HCT116 (cell line): ENCODE measurements at regions not wholly inside any gene's neighbourhood (a gene's known extent, or its start where the extent isn't known, plus 50 kb on each side); places are given as distances from the start of the nearest gene placed in this dataset.

ENCODE experiments used
- ATAC-seq: fragments of 200-7000 bp; cut with Tn5 transposase; 2 replicates; pipeline ENCODE4 v1.9.1; 2020; ENCODE audit warnings: mild to moderate bottlenecking, moderate library complexity
- BruUV-seq: library from RNA; stranded (reverse); fragments of 400-500 nt; replicated peaks from 2 replicates; lab custom pipeline; 2021; lab: Mats Ljungman, UMichigan
- CTCF ChIA-PET: fragments of 300-600 bp; sonication (Branson Sonifier 250); formaldehyde crosslinking; loops from one replicate; lab custom pipeline; 2021; ENCODE audit warnings: antibody characterized with exemption; lab: Charles Lee
- POLR2A ChIA-PET: fragments of 300-600, 350-600 bp; sonication (Branson Sonifier 250); formaldehyde crosslinking; loops from one replicate; lab custom pipeline; 2021; ENCODE audit warnings: antibody characterized with exemption; lab: Charles Lee
- RAD21 ChIA-PET, 2 experiments: fragments of 300-600 bp; sonication (Branson Sonifier 250); formaldehyde crosslinking; loops; one replicate each; lab custom pipeline; 2023; ENCODE audit warnings: low total read pairs in 2 of 2; ENCODE audit not compliant: uncharacterized antibody in 2 of 2, unreplicated experiment in 2 of 2, low non-redundant PET in 1 of 2; lab: Charles Lee
- DNase-seq: peaks from one replicate; pipeline ENCODE4 v3.0.0-alpha.2; 2010; ENCODE audit warnings: low read depth, low spot score
- H2AFZ ChIP-seq: fragments of 200-600 bp; shearing (Covaris generic), sonication (generic); 2 replicates; pipeline ENCODE4 v1.6.1; 2017; ENCODE audit warnings: low read depth, mixed run types, mixed read lengths, antibody characterized with exemption, low read length; ENCODE audit not compliant: poor library complexity, severe bottlenecking
- H3K27ac ChIP-seq: 2 replicates; pipeline ENCODE4 v1.5.1; 2012; ENCODE audit warnings: low read depth, low read length
- H3K27me3 ChIP-seq: fragments of 200-600 bp; sonication (generic); 2 replicates; pipeline ENCODE4 v1.6.1; 2016; ENCODE audit warnings: mixed run types, low read length, mixed read lengths; ENCODE audit not compliant: insufficient read depth
- H3K36me3 ChIP-seq, 2 experiments: fragments of 200-500 bp in 1 of 2; fragments of 200-600 bp in 1 of 2; sonication (Bioruptor generic) in 1 of 2; sonication (generic) in 1 of 2; 2 replicates each; pipeline versions ENCODE4 v1.5.1 to v1.6.1; 2014 to 2016; ENCODE audit warnings: low read length in 2 of 2, inconsistent platforms in 1 of 2, mixed read lengths in 1 of 2, mixed run types in 1 of 2; ENCODE audit not compliant: insufficient read depth in 2 of 2, control insufficient read depth in 1 of 2
- H3K4me1 ChIP-seq, 2 experiments: fragments of 200-600 bp in 1 of 2; sonication (generic) in 1 of 2; 2 replicates each; pipeline versions ENCODE4 v1.5.1 to v1.6.1; 2012 to 2017; ENCODE audit warnings: low read length in 2 of 2, inconsistent platforms in 1 of 2, mild to moderate bottlenecking in 1 of 2, mixed read lengths in 1 of 2, mixed run types in 1 of 2, moderate library complexity in 1 of 2; ENCODE audit not compliant: insufficient read depth in 2 of 2, control insufficient read depth in 1 of 2
- H3K4me2 ChIP-seq: fragments of 200-600 bp; sonication (generic); 2 replicates; pipeline ENCODE4 v1.6.1; 2017; ENCODE audit warnings: mixed run types, low read length, mixed read lengths
- H3K4me3 ChIP-seq, 2 experiments: fragments of 200-600 bp in 1 of 2; sonication (generic) in 1 of 2; replicated peaks in 1 of 2; 2 replicates each; pipeline ENCODE4 v1.5.1; 2011 to 2016; ENCODE audit warnings: low read length in 2 of 2, control low read depth in 1 of 2, low read depth in 1 of 2, mild to moderate bottlenecking in 1 of 2, mixed read lengths in 1 of 2, mixed run types in 1 of 2
- H3K79me2 ChIP-seq: fragments of 200-600 bp; sonication (generic); 2 replicates; pipeline ENCODE4 v1.6.1; 2017; ENCODE audit warnings: mild to moderate bottlenecking, mixed run types, low read length, moderate library complexity, mixed read lengths; ENCODE audit not compliant: insufficient read depth
- H3K9ac ChIP-seq: fragments of 200-600 bp; sonication (generic); 2 replicates; pipeline ENCODE4 v1.6.1; 2016; ENCODE audit warnings: low read length, mixed read lengths
- H3K9me2 ChIP-seq: fragments of 200-600 bp; sonication (generic), shearing (Covaris generic); 2 replicates; pipeline ENCODE4 v1.6.1; 2017; ENCODE audit warnings: mixed run types, mild to moderate bottlenecking, moderate library complexity; ENCODE audit not compliant: insufficient read depth
- H3K9me3 ChIP-seq, 2 experiments: fragments of 200-500 bp in 1 of 2; fragments of 200-600 bp in 1 of 2; sonication (Bioruptor generic) in 1 of 2; sonication (generic) in 1 of 2; 2 replicates each; pipeline ENCODE4 v1.6.1; 2014 to 2017; ENCODE audit warnings: low read length in 2 of 2, mixed read lengths in 2 of 2, inconsistent platforms in 1 of 2, low read depth in 1 of 2, mild to moderate bottlenecking in 1 of 2, mixed run types in 1 of 2, moderate library complexity in 1 of 2; ENCODE audit not compliant: control insufficient read depth in 1 of 2, insufficient read depth in 1 of 2
- H4K20me1 ChIP-seq: fragments of 200-600 bp; sonication (generic), shearing (Covaris generic); 2 replicates; pipeline ENCODE4 v1.6.1; 2017; ENCODE audit warnings: mixed run types, mild to moderate bottlenecking, moderate library complexity; ENCODE audit not compliant: insufficient read depth
- ATF3 ChIP-seq: IDR thresholded peaks from 2 replicates; pipeline ENCODE4 v1.6.1; 2012
- CEBPB ChIP-seq: IDR thresholded peaks from 2 replicates; pipeline ENCODE4 v1.6.1; 2012; ENCODE audit warnings: low read depth
- CTCF ChIP-seq, 3 experiments: fragments of 200-600 bp in 1 of 3; sonication (generic) in 1 of 3; IDR thresholded peaks in 2 of 3; conservative IDR thresholded peaks in 1 of 3; 2 replicates each; pipeline ENCODE4 v1.5.1; 2012 to 2017; ENCODE audit warnings: low read depth in 2 of 3, low read length in 2 of 3, antibody characterized with exemption in 1 of 3, borderline replicate concordance in 1 of 3, control low read depth in 1 of 3, mild to moderate bottlenecking in 1 of 3, mixed read lengths in 1 of 3, mixed run types in 1 of 3, moderate library complexity in 1 of 3; ENCODE audit not compliant: insufficient read depth in 1 of 3
- EGR1 ChIP-seq: IDR thresholded peaks from 2 replicates; pipeline ENCODE4 v1.6.1; 2012; ENCODE audit warnings: low read depth
- ELF1 ChIP-seq: IDR thresholded peaks from 2 replicates; pipeline ENCODE4 v1.6.1; 2012; ENCODE audit warnings: low read depth, borderline replicate concordance
- EZH2phosphoT487 ChIP-seq: fragments of 200-600 bp; IDR thresholded peaks from 2 replicates; pipeline ENCODE4 v1.6.1; 2018; ENCODE audit warnings: antibody characterized with exemption, borderline replicate concordance
- FOSL1 ChIP-seq: IDR thresholded peaks from 2 replicates; pipeline ENCODE4 v1.6.1; 2012; ENCODE audit warnings: low read depth
- JUND ChIP-seq: IDR thresholded peaks from 2 replicates; pipeline ENCODE4 v1.6.1; 2012
- POLR2A ChIP-seq: IDR thresholded peaks from 2 replicates; pipeline ENCODE4 v1.7.0; 2011; ENCODE audit warnings: borderline replicate concordance; ENCODE audit not compliant: insufficient read depth, insufficient read length; ENCODE audit errors: extremely low read depth
- POLR2AphosphoS5 ChIP-seq: IDR thresholded peaks from 2 replicates; pipeline ENCODE4 v1.6.1; 2011; ENCODE audit warnings: mild to moderate bottlenecking, low read depth, low read length, moderate library complexity
- RAD21 ChIP-seq: IDR thresholded peaks from 2 replicates; pipeline ENCODE4 v1.6.1; 2012; ENCODE audit warnings: low read depth, mild to moderate bottlenecking
- SIN3A ChIP-seq: IDR thresholded peaks from 2 replicates; pipeline ENCODE4 v1.6.1; 2012; ENCODE audit warnings: low read depth
- SP1 ChIP-seq: IDR thresholded peaks from 2 replicates; pipeline ENCODE4 v1.6.1; 2012; ENCODE audit warnings: low read depth
- SRF ChIP-seq: IDR thresholded peaks from 2 replicates; pipeline ENCODE4 v1.6.1; 2012; ENCODE audit warnings: low read depth
- TCF7L2 ChIP-seq: IDR thresholded peaks from 2 replicates; pipeline ENCODE4 v1.7.0; 2011; ENCODE audit warnings: borderline replicate concordance, inconsistent platforms; ENCODE audit not compliant: insufficient read depth, insufficient read length; ENCODE audit errors: extremely low read depth
- ZBTB33 ChIP-seq: IDR thresholded peaks from 2 replicates; pipeline ENCODE4 v1.6.1; 2011; ENCODE audit warnings: mild to moderate bottlenecking, low read length, moderate library complexity; ENCODE audit not compliant: insufficient replicate concordance; ENCODE audit errors: extremely low read depth
- ZFX ChIP-seq: fragments of 450-650 bp; IDR thresholded peaks from 2 replicates; pipeline ENCODE4 v1.6.1; 2017
- ZNF274 ChIP-seq: fragments of 200-500 bp; sonication (Bioruptor generic); IDR thresholded peaks from 2 replicates; pipeline ENCODE4 v1.6.1; 2014; ENCODE audit warnings: mild to moderate bottlenecking, low read depth, low read length, inconsistent platforms
- intact Hi-C: fragments of 100-400 bp; cut with micrococcal nuclease; formaldehyde crosslinking; loops from 2 replicates; pipeline ENCODE4 v1.10.0; 2022

GRCh38 chr6:146898069-146898887 is 299.5 kb downstream of the ADGB start:
- Histone ChIP-seq H3K4me2 (no peak overlapping the region), H3K27ac (no peak overlapping the region), H3K9me2 (0 out of 2 replicates have a peak, but pooled peaks cover 4% of the 10 kb centered on the region), H4K20me1 (no peaks in the 10 kb centered on the region), H2AFZ (no peak overlapping the region), H3K36me3 (no peaks in the 10 kb centered on the region), H3K4me3 (no peak overlapping the region), H3K4me1 (no peaks in the 10 kb centered on the region), H3K27me3 (no peaks in the 10 kb centered on the region), H3K9me3 (no peaks in the 10 kb centered on the region), H3K79me2 (no peaks in the 10 kb centered on the region), H3K9ac (no peak overlapping the region)
- RAD21 ChIA-PET, result no interaction called here
- ATAC-seq (no peak), DNase-seq (no peak)
- TF ChIP-seq SIN3A, result no peak
- POLR2A ChIA-PET, result no interaction called here
- CTCF ChIA-PET, result no interaction called here
- BruUV-seq, result no TSS peak
- intact Hi-C loops, result no loop called here

DNA sequence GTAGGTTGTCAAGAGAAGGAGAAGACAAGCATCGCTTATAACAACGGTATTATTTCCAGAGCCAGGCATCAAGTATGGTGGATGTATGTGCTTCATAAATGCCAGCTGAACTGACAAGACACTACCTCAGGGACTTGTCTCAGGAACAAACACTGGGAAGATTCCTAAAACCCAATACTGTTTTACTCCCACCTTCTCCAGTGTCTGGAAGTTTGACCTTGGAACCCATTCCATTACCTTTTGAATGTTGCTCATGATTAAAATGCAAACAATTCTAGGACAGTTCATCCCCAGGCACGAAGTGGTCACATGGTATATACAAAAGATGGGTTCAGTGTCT is 300.1 kb downstream of the ADGB start:
- no peaks in the 10 kb centered on the region for H3K4me1 ChIP-seq
- H3K4me2 ChIP-seq, result no peak overlapping the region
- ATAC-seq (no peak), DNase-seq (no peak)
- no peaks in the 10 kb centered on the region for H3K27me3 ChIP-seq
- H3K4me3 ChIP-seq, result no peak overlapping the region
- no peaks in the 10 kb centered on the region for H3K36me3 ChIP-seq
- ChIA-PET POLR2A (no interaction called here), RAD21 (no interaction called here), CTCF (no interaction called here)
- no TSS peak for BruUV-seq
- H3K79me2 ChIP-seq, result no peaks in the 10 kb centered on the region
- H3K9ac ChIP-seq, result no peak overlapping the region
- no peak overlapping the region for H3K27ac ChIP-seq
- no peaks in the 10 kb centered on the region for H3K9me2 ChIP-seq
- no peak overlapping the region for H2AFZ ChIP-seq
- intact Hi-C loops, result no loop called here
- H4K20me1 ChIP-seq, result no peaks in the 10 kb centered on the region
- no peaks in the 10 kb centered on the region for H3K9me3 ChIP-seq
- TF ChIP-seq TCF7L2, result no peak
- TF ChIP-seq JUND, result no peak
- no peak for TF ChIP-seq ZBTB33
- no peak for TF ChIP-seq CEBPB
- TF ChIP-seq ZFX, result no peak
- TF ChIP-seq FOSL1, result no peak
- no peak for TF ChIP-seq POLR2A
- no peak for TF ChIP-seq ATF3
- TF ChIP-seq POLR2AphosphoS5, result no peak
- no peak for TF ChIP-seq SRF
- TF ChIP-seq ELF1, result no peak
- no peak for TF ChIP-seq RAD21
- TF ChIP-seq EGR1, result no peak
- TF ChIP-seq SP1, result no peak
- no peak for TF ChIP-seq CTCF (IDR thresholded peaks at IDR 0.05 in 2 of 3, conservative IDR thresholded peaks at IDR 0.05 in 1 of 3; ENCODE audit: borderline replicate concordance in 1 of 3, insufficient read depth in 1 of 3, low read depth in 2 of 3, low read length in 2 of 3)
- no peak for TF ChIP-seq SIN3A
- TF ChIP-seq EZH2phosphoT487, result no peak
- TF ChIP-seq ZNF274, result no peak
